AG04450 (cell line): ENCODE measurements at regions not wholly inside any gene's neighbourhood (a gene's known extent, or its start where the extent isn't known, plus 50 kb on each side); places are given as distances from the start of the nearest gene placed in this dataset.

ENCODE experiments used
- CTCF ChIA-PET: fragments of 300-600, 350-600 bp; formaldehyde crosslinking; extraction: SDS; loops from one replicate; lab custom pipeline; 2022; ENCODE audit warnings: antibody characterized with exemption, inconsistent platforms; lab: Charles Lee
- POLR2A ChIA-PET: fragments of 350-600 bp; formaldehyde crosslinking; extraction: SDS; loops from one replicate; lab custom pipeline; 2021; ENCODE audit warnings: antibody characterized with exemption, inconsistent platforms; lab: Yijun Ruan, JAX
- DNase-seq: peaks from one replicate; pipeline ENCODE4 v3.0.0-alpha.2; 2011; ENCODE audit warnings: low read depth, low spot score
- H3K27ac ChIP-seq: one replicate; pipeline ENCODE4 v1.5.1; 2012; ENCODE audit warnings: low read depth, low read length, control low read depth
- H3K27me3 ChIP-seq: one replicate; pipeline ENCODE4 v1.6.0; 2012; ENCODE audit warnings: low read length; ENCODE audit not compliant: control insufficient read depth, insufficient read depth
- H3K4me3 ChIP-seq: 2 replicates; pipeline ENCODE4 v1.5.1; 2011; ENCODE audit warnings: mild to moderate bottlenecking, low read depth, low read length, control low read depth
- H3K9me3 ChIP-seq: 2 replicates; pipeline ENCODE4 v1.5.1; 2012; ENCODE audit warnings: low read length; ENCODE audit not compliant: control insufficient read depth, insufficient read depth
- CTCF ChIP-seq: IDR thresholded peaks from 2 replicates; pipeline ENCODE4 v1.5.1; 2011; ENCODE audit warnings: low read depth, low read length, control low read depth, inconsistent platforms

GRCh38 chr11:95704865-95705264 lies 84.7 kb downstream of the FAM76B start:
- no peak for DNase-seq
- Histone ChIP-seq H3K9me3 (no peaks in the 10 kb centered on the region), H3K4me3 (no peak overlapping the region), H3K27me3 (peaks cover 3% of the 10 kb centered on the region), H3K27ac (no peak overlapping the region)
- ChIA-PET POLR2A (no interaction called here), CTCF (interaction anchor here (0.5 to 10.0 kb wide), 114 partner anchors 8 to 734 kb away, joined by 3 to 239 read pairs (median 5); partner anchors contain the start of genes ENDOD1, SESN3 and SRSF8)
- no peak for TF ChIP-seq CTCF

- no peak for DNase-seq
- CTCF ChIA-PET = interaction anchor here (1.1 to 10.0 kb wide), 2 partner anchors 10 to 549 kb away, joined by 5 to 239 read pairs; no protein-coding TSS in a partner anchor
- Histone ChIP-seq H3K27me3 (no peaks in the 10 kb centered on the region), H3K27ac (no peak overlapping the region), H3K9me3 (no peaks in the 10 kb centered on the region), H3K4me3 (no peak overlapping the region)
- POLR2A ChIA-PET = no interaction called here
- TF ChIP-seq CTCF = no peak
Observed at GRCh38 chr11:95703049-95703448, 86.5 kb downstream of the FAM76B start.

- no peak overlapping the region for H3K4me3 ChIP-seq
- DNase-seq = peak; percentile 63
- no peak overlapping the region for H3K27ac ChIP-seq
- ChIA-PET POLR2A (no interaction called here), CTCF (interaction anchor here (1.1 to 10.0 kb wide), 2 partner anchors 10 to 548 kb away, joined by 5 to 239 read pairs; no protein-coding TSS in a partner anchor)
- H3K9me3 ChIP-seq = no peaks in the 10 kb centered on the region
- H3K27me3 ChIP-seq = no peaks in the 10 kb centered on the region
- no peak for TF ChIP-seq CTCF
Observed at GRCh38 chr11:95702526-95702925, 87.1 kb downstream of the FAM76B start.

- no peak for TF ChIP-seq CTCF
- H3K4me3 ChIP-seq = no peak overlapping the region
Observed at GRCh38 chr11:95700471-95700817, 89.1 kb downstream of the FAM76B start.

GRCh38 chr11:95699631-95700470 lies 89.7 kb downstream of the FAM76B start:
- no peak for DNase-seq
- H3K4me3 ChIP-seq = no peak overlapping the region
- TF ChIP-seq CTCF = no peak
- H3K9me3 ChIP-seq = no peaks in the 10 kb centered on the region
- H3K27ac ChIP-seq = no peak overlapping the region
- ChIA-PET CTCF (interaction anchor here (0.5 to 0.6 kb wide), 2 partner anchors 486 to 547 kb away, joined by 3 to 6 read pairs; no protein-coding TSS in a partner anchor), POLR2A (no interaction called here)
- H3K27me3 ChIP-seq = no peaks in the 10 kb centered on the region

More at GRCh38 chr11:95700471-95700817, 89.1 kb downstream of the FAM76B start:
- Histone ChIP-seq H3K27ac (no peak overlapping the region), H3K27me3 (no peaks in the 10 kb centered on the region), H3K9me3 (no peaks in the 10 kb centered on the region)
- ChIA-PET CTCF (interaction anchor here (0.5 kb wide), 1 partner anchor 548 kb away, joined by 6 read pairs; no protein-coding TSS in a partner anchor), POLR2A (no interaction called here)
- no peak for DNase-seq
